Adrenal gland (tissue), 5 donors: ENCODE measurements at regions not wholly inside any gene's neighbourhood (a gene's known extent, or its start where the extent isn't known, plus 50 kb on each side); places are given as distances from the start of the nearest gene placed in this dataset.

ENCODE experiments used
- POLR2A ChIP-seq, 2 donors: fragments of 450-650 bp; IDR thresholded peaks; one replicate each; pipeline ENCODE4 v1.6.1; 2017; ENCODE audit warnings: antibody characterized with exemption in 2 of 2, mild to moderate bottlenecking in 2 of 2, moderate library complexity in 1 of 2
- TF ChIP-seq, protein P1 (sequence below), 6 experiments: fragments of 450-650 bp in 4 of 6; fragments of 200-600 bp in 2 of 6; sonication (generic) in 1 of 6; IDR thresholded peaks; 1 replicate in 5 of 6; 2 replicates in 1 of 6; pipeline versions ENCODE4 v1.5.1 to v1.8.0; 2016 to 2021; ENCODE audit warnings: antibody characterized with exemption in 6 of 6, mild to moderate bottlenecking in 2 of 6, moderate library complexity in 1 of 6
- donor health status: DM: no; HTN: no; CAD: no.

DNA sequence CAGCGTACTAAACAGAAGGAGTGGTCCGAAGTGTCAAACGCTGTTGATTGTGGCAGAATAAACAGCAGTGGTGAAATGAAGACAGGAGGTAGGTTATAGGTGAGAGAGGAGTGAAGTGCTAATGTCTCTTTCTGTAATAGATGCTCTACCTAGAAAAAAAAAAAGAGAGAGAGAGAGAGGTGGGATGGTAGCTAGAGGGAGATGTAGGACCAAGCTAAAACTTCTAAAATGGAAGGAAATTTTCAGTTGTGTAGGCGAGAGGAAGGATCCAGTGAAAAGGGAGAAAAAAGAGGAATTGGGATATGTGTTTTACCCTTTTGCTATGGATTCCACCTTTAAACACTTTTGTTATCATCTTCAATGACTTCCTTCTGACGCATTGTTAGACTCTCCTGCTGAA is 126.5 kb upstream of the BMP2 start:
- no peak for TF ChIP-seq POLR2A (IDR thresholded peaks at IDR 0.05)
- TF ChIP-seq, protein P1, sequence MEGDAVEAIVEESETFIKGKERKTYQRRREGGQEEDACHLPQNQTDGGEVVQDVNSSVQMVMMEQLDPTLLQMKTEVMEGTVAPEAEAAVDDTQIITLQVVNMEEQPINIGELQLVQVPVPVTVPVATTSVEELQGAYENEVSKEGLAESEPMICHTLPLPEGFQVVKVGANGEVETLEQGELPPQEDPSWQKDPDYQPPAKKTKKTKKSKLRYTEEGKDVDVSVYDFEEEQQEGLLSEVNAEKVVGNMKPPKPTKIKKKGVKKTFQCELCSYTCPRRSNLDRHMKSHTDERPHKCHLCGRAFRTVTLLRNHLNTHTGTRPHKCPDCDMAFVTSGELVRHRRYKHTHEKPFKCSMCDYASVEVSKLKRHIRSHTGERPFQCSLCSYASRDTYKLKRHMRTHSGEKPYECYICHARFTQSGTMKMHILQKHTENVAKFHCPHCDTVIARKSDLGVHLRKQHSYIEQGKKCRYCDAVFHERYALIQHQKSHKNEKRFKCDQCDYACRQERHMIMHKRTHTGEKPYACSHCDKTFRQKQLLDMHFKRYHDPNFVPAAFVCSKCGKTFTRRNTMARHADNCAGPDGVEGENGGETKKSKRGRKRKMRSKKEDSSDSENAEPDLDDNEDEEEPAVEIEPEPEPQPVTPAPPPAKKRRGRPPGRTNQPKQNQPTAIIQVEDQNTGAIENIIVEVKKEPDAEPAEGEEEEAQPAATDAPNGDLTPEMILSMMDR (IDR thresholded peaks at IDR 0.05), result no peak
